ENCODE measurements at regions not wholly inside any gene's neighbourhood (a gene's known extent, or its start where the extent isn't known, plus 50 kb on each side); places are given as distances from the start of the nearest gene placed in this dataset.

GRCh38 chr12:58981961-58982360, 61.7 kb upstream of the LRIG3 start (continued):
- TF ChIP-seq ZBTB11 (tag by site-specific recombination; conservative IDR thresholded peaks at IDR 0.05; ENCODE audit: low read depth): no peak
- TF ChIP-seq ZNF747 (tag by site-specific recombination; IDR thresholded peaks at IDR 0.05): no peak
- no peak for TF ChIP-seq ZNF350 (tag by site-specific recombination; IDR thresholded peaks at IDR 0.05)
- no peak for TF ChIP-seq ZNF311 (tag by site-specific recombination; IDR thresholded peaks at IDR 0.05; ENCODE audit: borderline replicate concordance)
- TF ChIP-seq ZNF626 (tag by site-specific recombination; IDR thresholded peaks at IDR 0.05): no peak
- no peak for TF ChIP-seq GFI1B (tag by site-specific recombination; IDR thresholded peaks at IDR 0.05)
- TF ChIP-seq, protein P1, sequence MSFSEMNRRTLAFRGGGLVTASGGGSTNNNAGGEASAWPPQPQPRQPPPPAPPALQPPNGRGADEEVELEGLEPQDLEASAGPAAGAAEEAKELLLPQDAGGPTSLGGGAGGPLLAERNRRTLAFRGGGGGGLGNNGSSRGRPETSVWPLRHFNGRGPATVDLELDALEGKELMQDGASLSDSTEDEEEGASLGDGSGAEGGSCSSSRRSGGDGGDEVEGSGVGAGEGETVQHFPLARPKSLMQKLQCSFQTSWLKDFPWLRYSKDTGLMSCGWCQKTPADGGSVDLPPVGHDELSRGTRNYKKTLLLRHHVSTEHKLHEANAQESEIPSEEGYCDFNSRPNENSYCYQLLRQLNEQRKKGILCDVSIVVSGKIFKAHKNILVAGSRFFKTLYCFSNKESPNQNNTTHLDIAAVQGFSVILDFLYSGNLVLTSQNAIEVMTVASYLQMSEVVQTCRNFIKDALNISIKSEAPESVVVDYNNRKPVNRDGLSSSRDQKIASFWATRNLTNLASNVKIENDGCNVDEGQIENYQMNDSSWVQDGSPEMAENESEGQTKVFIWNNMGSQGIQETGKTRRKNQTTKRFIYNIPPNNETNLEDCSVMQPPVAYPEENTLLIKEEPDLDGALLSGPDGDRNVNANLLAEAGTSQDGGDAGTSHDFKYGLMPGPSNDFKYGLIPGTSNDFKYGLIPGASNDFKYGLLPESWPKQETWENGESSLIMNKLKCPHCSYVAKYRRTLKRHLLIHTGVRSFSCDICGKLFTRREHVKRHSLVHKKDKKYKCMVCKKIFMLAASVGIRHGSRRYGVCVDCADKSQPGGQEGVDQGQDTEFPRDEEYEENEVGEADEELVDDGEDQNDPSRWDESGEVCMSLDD (tag by site-specific recombination; IDR thresholded peaks at IDR 0.05): no peak
- no peak for TF ChIP-seq ZNF610 (tag by site-specific recombination; IDR thresholded peaks at IDR 0.05; ENCODE audit: borderline replicate concordance)
- no peak for TF ChIP-seq ZNF292 (tag by site-specific recombination; IDR thresholded peaks at IDR 0.05; ENCODE audit: borderline replicate concordance, low read depth)
- TF ChIP-seq REST (tag by site-specific recombination; IDR thresholded peaks at IDR 0.05): no peak
- no peak for TF ChIP-seq ZNF843 (tag by site-specific recombination; IDR thresholded peaks at IDR 0.05)

DNA sequence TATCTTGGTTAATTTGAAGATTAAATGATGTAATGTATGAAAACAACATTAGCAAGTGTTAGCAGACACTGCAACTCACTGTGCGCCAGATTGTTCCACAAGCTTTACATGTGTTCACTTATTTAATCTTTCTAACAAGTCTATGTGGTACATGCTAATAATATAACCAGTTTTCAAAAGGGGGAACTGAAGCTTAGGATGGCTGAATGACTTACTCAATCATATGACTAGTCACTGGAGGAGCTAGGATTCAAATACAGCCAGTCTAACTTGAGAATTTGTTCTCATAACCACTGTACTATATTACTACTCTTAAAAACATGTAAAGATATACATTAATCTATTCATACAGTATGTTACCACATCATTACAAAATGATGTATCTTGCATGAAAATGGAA, 60.5 kb upstream of the LRIG3 start:
- POLR2A ChIA-PET: no interaction called here
- CTCF ChIA-PET: interaction anchor here (0.6 kb wide), 1 partner anchor 133 kb away, joined by 3 read pairs; no protein-coding TSS in a partner anchor
- no peak overlapping the region for H3K27ac ChIP-seq (ENCODE audit: extremely low read depth, low read depth, low read length)
- H3K9me3 ChIP-seq (ENCODE audit: control insufficient read depth, insufficient read depth, low read depth, low read length): no peaks in the 10 kb centered on the region
- H3K4me1 ChIP-seq (ENCODE audit: control insufficient read depth, insufficient read depth, low read length): no peaks in the 10 kb centered on the region
- no peak overlapping the region for H3K4me3 ChIP-seq (ENCODE audit: low read depth, low read length)
- H3K36me3 ChIP-seq (ENCODE audit: control insufficient read depth in 2 of 2, insufficient read depth in 1 of 2, low read length in 2 of 2): no peaks in the 10 kb centered on the region
- TF ChIP-seq, protein P2, sequence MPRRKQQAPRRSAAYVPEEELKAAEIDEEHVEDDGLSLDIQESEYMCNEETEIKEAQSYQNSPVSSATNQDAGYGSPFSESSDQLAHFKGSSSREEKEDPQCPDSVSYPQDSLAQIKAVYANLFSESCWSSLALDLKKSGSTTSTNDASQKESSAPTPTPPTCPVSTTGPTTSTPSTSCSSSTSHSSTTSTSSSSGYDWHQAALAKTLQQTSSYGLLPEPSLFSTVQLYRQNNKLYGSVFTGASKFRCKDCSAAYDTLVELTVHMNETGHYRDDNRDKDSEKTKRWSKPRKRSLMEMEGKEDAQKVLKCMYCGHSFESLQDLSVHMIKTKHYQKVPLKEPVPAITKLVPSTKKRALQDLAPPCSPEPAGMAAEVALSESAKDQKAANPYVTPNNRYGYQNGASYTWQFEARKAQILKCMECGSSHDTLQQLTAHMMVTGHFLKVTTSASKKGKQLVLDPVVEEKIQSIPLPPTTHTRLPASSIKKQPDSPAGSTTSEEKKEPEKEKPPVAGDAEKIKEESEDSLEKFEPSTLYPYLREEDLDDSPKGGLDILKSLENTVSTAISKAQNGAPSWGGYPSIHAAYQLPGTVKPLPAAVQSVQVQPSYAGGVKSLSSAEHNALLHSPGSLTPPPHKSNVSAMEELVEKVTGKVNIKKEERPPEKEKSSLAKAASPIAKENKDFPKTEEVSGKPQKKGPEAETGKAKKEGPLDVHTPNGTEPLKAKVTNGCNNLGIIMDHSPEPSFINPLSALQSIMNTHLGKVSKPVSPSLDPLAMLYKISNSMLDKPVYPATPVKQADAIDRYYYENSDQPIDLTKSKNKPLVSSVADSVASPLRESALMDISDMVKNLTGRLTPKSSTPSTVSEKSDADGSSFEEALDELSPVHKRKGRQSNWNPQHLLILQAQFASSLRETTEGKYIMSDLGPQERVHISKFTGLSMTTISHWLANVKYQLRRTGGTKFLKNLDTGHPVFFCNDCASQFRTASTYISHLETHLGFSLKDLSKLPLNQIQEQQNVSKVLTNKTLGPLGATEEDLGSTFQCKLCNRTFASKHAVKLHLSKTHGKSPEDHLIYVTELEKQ (tag by site-specific recombination; IDR thresholded peaks at IDR 0.05; ENCODE audit: borderline replicate concordance): no peak
- TF ChIP-seq ZNF202 (tag by site-specific recombination; IDR thresholded peaks at IDR 0.05; ENCODE audit: borderline replicate concordance) (no peak), FEZF1 (tag by site-specific recombination; IDR thresholded peaks at IDR 0.05) (no peak), ZNF175 (tag by site-specific recombination; IDR thresholded peaks at IDR 0.05) (no peak), ZNF558 (tag by site-specific recombination; IDR thresholded peaks at IDR 0.05) (no peak), KLF10 (tag by site-specific recombination; IDR thresholded peaks at IDR 0.05) (no peak), ZNF350 (tag by site-specific recombination; IDR thresholded peaks at IDR 0.05) (no peak), KLF9 (tag by site-specific recombination; IDR thresholded peaks at IDR 0.05; ENCODE audit: low read depth) (no peak), ZBTB1 (tag by site-specific recombination; IDR thresholded peaks at IDR 0.05) (no peak)
- TF ChIP-seq, protein P3, sequence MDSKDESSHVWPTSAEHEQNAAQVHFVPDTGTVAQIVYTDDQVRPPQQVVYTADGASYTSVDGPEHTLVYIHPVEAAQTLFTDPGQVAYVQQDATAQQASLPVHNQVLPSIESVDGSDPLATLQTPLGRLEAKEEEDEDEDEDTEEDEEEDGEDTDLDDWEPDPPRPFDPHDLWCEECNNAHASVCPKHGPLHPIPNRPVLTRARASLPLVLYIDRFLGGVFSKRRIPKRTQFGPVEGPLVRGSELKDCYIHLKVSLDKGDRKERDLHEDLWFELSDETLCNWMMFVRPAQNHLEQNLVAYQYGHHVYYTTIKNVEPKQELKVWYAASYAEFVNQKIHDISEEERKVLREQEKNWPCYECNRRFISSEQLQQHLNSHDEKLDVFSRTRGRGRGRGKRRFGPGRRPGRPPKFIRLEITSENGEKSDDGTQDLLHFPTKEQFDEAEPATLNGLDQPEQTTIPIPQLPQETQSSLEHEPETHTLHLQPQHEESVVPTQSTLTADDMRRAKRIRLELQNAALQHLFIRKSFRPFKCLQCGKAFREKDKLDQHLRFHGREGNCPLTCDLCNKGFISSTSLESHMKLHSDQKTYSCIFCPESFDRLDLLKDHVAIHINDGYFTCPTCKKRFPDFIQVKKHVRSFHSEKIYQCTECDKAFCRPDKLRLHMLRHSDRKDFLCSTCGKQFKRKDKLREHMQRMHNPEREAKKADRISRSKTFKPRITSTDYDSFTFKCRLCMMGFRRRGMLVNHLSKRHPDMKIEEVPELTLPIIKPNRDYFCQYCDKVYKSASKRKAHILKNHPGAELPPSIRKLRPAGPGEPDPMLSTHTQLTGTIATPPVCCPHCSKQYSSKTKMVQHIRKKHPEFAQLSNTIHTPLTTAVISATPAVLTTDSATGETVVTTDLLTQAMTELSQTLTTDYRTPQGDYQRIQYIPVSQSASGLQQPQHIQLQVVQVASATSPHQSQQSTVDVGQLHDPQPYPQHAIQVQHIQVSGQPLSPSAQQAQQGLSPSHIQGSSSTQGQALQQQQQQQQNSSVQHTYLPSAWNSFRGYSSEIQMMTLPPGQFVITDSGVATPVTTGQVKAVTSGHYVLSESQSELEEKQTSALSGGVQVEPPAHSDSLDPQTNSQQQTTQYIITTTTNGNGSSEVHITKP (tag by site-specific recombination; IDR thresholded peaks at IDR 0.05): no peak
